ENCODE measurements at regions not wholly inside any gene's neighbourhood (a gene's known extent, or its start where the extent isn't known, plus 50 kb on each side); places are given as distances from the start of the nearest gene placed in this dataset.

DNA sequence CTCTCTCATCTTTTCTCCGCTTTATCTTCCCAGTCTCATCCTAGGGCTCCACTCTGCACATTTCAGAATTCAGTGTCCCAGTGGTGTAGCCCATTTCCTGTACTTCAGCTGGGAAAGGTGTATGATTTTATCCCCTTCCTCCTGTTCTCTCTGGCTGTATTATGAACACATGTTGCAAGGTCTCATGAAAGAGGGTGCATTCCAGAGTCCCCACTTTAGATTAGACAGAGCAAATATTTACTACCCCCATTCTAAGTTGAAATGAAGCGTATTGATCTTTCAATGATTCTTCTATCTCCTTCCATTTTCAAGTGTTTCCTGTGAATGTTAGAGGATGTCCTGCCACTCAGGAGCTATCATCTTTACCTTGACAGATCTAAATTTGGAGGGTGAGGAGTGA is 123.2 kb downstream of the WIF1 start:
- TF ChIP-seq, protein P1, sequence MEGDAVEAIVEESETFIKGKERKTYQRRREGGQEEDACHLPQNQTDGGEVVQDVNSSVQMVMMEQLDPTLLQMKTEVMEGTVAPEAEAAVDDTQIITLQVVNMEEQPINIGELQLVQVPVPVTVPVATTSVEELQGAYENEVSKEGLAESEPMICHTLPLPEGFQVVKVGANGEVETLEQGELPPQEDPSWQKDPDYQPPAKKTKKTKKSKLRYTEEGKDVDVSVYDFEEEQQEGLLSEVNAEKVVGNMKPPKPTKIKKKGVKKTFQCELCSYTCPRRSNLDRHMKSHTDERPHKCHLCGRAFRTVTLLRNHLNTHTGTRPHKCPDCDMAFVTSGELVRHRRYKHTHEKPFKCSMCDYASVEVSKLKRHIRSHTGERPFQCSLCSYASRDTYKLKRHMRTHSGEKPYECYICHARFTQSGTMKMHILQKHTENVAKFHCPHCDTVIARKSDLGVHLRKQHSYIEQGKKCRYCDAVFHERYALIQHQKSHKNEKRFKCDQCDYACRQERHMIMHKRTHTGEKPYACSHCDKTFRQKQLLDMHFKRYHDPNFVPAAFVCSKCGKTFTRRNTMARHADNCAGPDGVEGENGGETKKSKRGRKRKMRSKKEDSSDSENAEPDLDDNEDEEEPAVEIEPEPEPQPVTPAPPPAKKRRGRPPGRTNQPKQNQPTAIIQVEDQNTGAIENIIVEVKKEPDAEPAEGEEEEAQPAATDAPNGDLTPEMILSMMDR (IDR thresholded peaks at IDR 0.05), result no peak
- TF ChIP-seq POLR2A (IDR thresholded peaks at IDR 0.05) (no peak), POLR2AphosphoS5 (IDR thresholded peaks at IDR 0.05) (no peak), EP300 (IDR thresholded peaks at IDR 0.05) (no peak)
